Endothelial cell of umbilical vein (primary cell): ENCODE measurements at regions not wholly inside any gene's neighbourhood (a gene's known extent, or its start where the extent isn't known, plus 50 kb on each side); places are given as distances from the start of the nearest gene placed in this dataset.

Experiments used
- BruUV-seq: library from RNA; stranded (reverse); fragments of 400-500 nt; replicated peaks from 2 replicates; lab custom pipeline; 2021; lab: Mats Ljungman, UMichigan
- CTCF ChIA-PET: fragments of 300-600, 350-600 bp; sonication (Branson Sonifier 250); formaldehyde crosslinking; loops from one replicate; lab custom pipeline; 2021; ENCODE audit warnings: antibody characterized with exemption, inconsistent platforms; lab: Charles Lee
- POLR2A ChIA-PET: fragments of 300-600, 350-600 bp; sonication (Branson Sonifier 250); formaldehyde crosslinking; loops from one replicate; lab custom pipeline; 2021; ENCODE audit warnings: antibody characterized with exemption, inconsistent platforms; lab: Charles Lee
- DNase-seq: peaks from one replicate; pipeline ENCODE4 v3.0.0-alpha.2; 2011; ENCODE audit warnings: low read depth, low spot score
- FAIRE-seq: peaks from 2 replicates; lab custom pipeline; 2011; peaks lifted over from hg19 to GRCh38; lab: Jason Lieb, UNC
- H2AFZ ChIP-seq: 2 replicates; pipeline ENCODE4 v1.6.0; 2012; ENCODE audit warnings: low read depth, low read length, control low read depth, inconsistent platforms
- H3K27ac ChIP-seq: 2 replicates; pipeline ENCODE4 v1.5.1; 2011; ENCODE audit warnings: low read depth, mild to moderate bottlenecking, control low read depth, low read length, moderate library complexity; ENCODE audit not compliant: insufficient read depth
- H3K27me3 ChIP-seq, 2 experiments: 2 replicates each; pipeline versions ENCODE4 v1.6.0 to v1.6.1; 2011; ENCODE audit warnings: low read length in 2 of 2, mixed read lengths in 1 of 2; ENCODE audit not compliant: control insufficient read depth in 2 of 2, insufficient read depth in 2 of 2
- H3K36me3 ChIP-seq, 2 experiments: 2 replicates in 1 of 2; 3 replicates in 1 of 2; pipeline ENCODE4 v1.5.1; 2011; ENCODE audit warnings: low read length in 2 of 2, mild to moderate bottlenecking in 1 of 2, moderate library complexity in 1 of 2; ENCODE audit not compliant: control insufficient read depth in 2 of 2, insufficient read depth in 2 of 2; ENCODE audit errors: extremely low read depth in 1 of 2
- H3K4me1 ChIP-seq: 3 replicates; pipeline ENCODE4 v1.5.1; 2011; ENCODE audit warnings: mild to moderate bottlenecking, low read length; ENCODE audit not compliant: control insufficient read depth, insufficient read depth; ENCODE audit errors: extremely low read depth
- H3K4me2 ChIP-seq: 2 replicates; pipeline ENCODE4 v1.6.1; 2011; ENCODE audit warnings: low read length, control low read depth, mixed read lengths; ENCODE audit not compliant: insufficient read depth
- H3K4me3 ChIP-seq, 3 experiments: fragments of 200-600 bp in 1 of 3; sonication (generic), shearing (Covaris generic) in 1 of 3; replicated peaks in 1 of 3; 2 replicates each; pipeline ENCODE4 v1.5.1; 2011 to 2016; ENCODE audit warnings: control low read depth in 3 of 3, low read length in 3 of 3, mild to moderate bottlenecking in 2 of 3, inconsistent platforms in 1 of 3, low read depth in 1 of 3, moderate library complexity in 1 of 3; ENCODE audit not compliant: insufficient read depth in 1 of 3
- H3K79me2 ChIP-seq: 2 replicates; pipeline ENCODE4 v1.6.0; 2012; ENCODE audit warnings: low read length, inconsistent platforms; ENCODE audit not compliant: control insufficient read depth, insufficient read depth
- H3K9ac ChIP-seq: replicated peaks from 2 replicates; pipeline ENCODE3; 2011; ENCODE audit warnings: low read length, control low read depth; ENCODE audit not compliant: insufficient read depth; ENCODE audit errors: extremely low read depth
- H3K9me1 ChIP-seq: replicated peaks from 3 replicates; pipeline ENCODE4 v1.6.0; 2011; ENCODE audit warnings: mild to moderate bottlenecking, low read length; ENCODE audit not compliant: control insufficient read depth, insufficient read depth; ENCODE audit errors: extremely low read depth
- H3K9me3 ChIP-seq: replicated peaks from 2 replicates; pipeline ENCODE4 v1.5.1; 2012; ENCODE audit warnings: low read length, inconsistent platforms; ENCODE audit not compliant: control insufficient read depth, insufficient read depth
- H4K20me1 ChIP-seq: replicated peaks from 2 replicates; pipeline ENCODE3; 2011; ENCODE audit warnings: mild to moderate bottlenecking, low read length; ENCODE audit not compliant: control insufficient read depth, insufficient read depth; ENCODE audit errors: extremely low read depth
- EZH2 ChIP-seq: IDR thresholded peaks from 2 replicates; pipeline ENCODE4 v1.6.1; 2012; ENCODE audit warnings: borderline replicate concordance, low read depth, mild to moderate bottlenecking, moderate library complexity, low read length, inconsistent platforms; ENCODE audit not compliant: severe bottlenecking
- FOS ChIP-seq: IDR thresholded peaks from 2 replicates; pipeline ENCODE4 v1.6.1; 2011; ENCODE audit warnings: mild to moderate bottlenecking, low read length, moderate library complexity, borderline replicate concordance; ENCODE audit not compliant: insufficient read depth
- GATA2 ChIP-seq: IDR thresholded peaks from 2 replicates; pipeline ENCODE4 v1.7.0; 2011; ENCODE audit warnings: low read depth, mild to moderate bottlenecking, moderate library complexity, mixed read lengths, low read length; ENCODE audit not compliant: insufficient read length, insufficient read depth
- JUN ChIP-seq: IDR thresholded peaks from 2 replicates; pipeline ENCODE4 v1.6.1; 2011; ENCODE audit warnings: borderline replicate concordance, low read depth; ENCODE audit not compliant: insufficient read length, insufficient read depth
- MYC ChIP-seq: IDR thresholded peaks from one replicate; pipeline ENCODE4 v1.6.1; 2011; ENCODE audit warnings: mild to moderate bottlenecking, low read depth, low read length
- POLR2A ChIP-seq: IDR thresholded peaks from 2 replicates; pipeline ENCODE4 v1.6.1; 2012; ENCODE audit warnings: low read depth, mild to moderate bottlenecking, control low read depth, low read length
- POLR2AphosphoS5 ChIP-seq: IDR thresholded peaks from 2 replicates; pipeline ENCODE4 v1.6.1; 2012; ENCODE audit warnings: low read depth, mild to moderate bottlenecking, control low read depth, low read length, moderate library complexity; ENCODE audit not compliant: insufficient read depth
- dilution Hi-C: fragments of 300-500 bp; cut with MboI; formaldehyde crosslinking; loops from one replicate; pipeline ENCODE4 v1.15.0; 2019; ENCODE audit warnings: low sequenced_read_pairs; ENCODE audit not compliant: extremely low pct_ligation_motif_present
- intact Hi-C: fragments of 100-400 bp; cut with micrococcal nuclease; formaldehyde crosslinking; loops from one replicate; pipeline ENCODE4 v1.10.0; 2022
- TF ChIP-seq, protein P1 (sequence below), 2 donors: IDR thresholded peaks; 1 replicate in 1 of 2; 2 replicates in 1 of 2; pipeline ENCODE4 v1.5.1; 2011; ENCODE audit warnings: low read length in 2 of 2, mild to moderate bottlenecking in 2 of 2, moderate library complexity in 2 of 2, control low read depth in 1 of 2, inconsistent platforms in 1 of 2, low read depth in 1 of 2; ENCODE audit not compliant: insufficient read depth in 1 of 2; ENCODE audit errors: extremely low read depth in 1 of 2
- TF ChIP-seq, protein P2 (sequence below): IDR thresholded peaks from 2 replicates; pipeline ENCODE4 v1.6.1; 2011; ENCODE audit not compliant: insufficient read depth, insufficient read length

DNA sequence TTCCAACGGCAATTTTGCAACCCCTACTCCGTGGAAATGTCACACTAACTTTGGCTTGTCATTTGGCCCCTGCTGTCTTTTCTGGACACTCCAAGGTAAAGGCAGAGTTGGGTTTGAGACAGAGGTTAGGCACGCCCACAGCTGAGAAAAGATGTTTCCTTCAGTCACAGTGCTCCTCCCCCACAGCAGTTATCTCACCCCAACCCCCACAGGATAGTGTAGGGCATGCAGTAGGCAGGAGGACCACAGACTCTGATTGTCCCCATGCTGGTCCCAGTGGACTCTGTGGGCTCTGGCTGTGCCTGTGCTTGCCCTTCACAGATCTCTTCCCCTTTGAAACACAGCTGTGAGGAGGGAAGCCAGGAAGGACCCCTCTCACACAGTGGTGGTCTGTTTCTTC, 124.0 kb upstream of the CARMIL1 start:
- TF ChIP-seq FOS = no peak
- TF ChIP-seq EZH2 = no peak
- TF ChIP-seq MYC = no peak
- TF ChIP-seq, protein P1, sequence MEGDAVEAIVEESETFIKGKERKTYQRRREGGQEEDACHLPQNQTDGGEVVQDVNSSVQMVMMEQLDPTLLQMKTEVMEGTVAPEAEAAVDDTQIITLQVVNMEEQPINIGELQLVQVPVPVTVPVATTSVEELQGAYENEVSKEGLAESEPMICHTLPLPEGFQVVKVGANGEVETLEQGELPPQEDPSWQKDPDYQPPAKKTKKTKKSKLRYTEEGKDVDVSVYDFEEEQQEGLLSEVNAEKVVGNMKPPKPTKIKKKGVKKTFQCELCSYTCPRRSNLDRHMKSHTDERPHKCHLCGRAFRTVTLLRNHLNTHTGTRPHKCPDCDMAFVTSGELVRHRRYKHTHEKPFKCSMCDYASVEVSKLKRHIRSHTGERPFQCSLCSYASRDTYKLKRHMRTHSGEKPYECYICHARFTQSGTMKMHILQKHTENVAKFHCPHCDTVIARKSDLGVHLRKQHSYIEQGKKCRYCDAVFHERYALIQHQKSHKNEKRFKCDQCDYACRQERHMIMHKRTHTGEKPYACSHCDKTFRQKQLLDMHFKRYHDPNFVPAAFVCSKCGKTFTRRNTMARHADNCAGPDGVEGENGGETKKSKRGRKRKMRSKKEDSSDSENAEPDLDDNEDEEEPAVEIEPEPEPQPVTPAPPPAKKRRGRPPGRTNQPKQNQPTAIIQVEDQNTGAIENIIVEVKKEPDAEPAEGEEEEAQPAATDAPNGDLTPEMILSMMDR (IDR thresholded peaks at IDR 0.05; ENCODE audit: extremely low read depth in 1 of 2, insufficient read depth in 1 of 2, low read depth in 1 of 2, low read length in 2 of 2) = no peak
- no peak for TF ChIP-seq GATA2
- no peak for TF ChIP-seq JUN
- TF ChIP-seq, protein P2, sequence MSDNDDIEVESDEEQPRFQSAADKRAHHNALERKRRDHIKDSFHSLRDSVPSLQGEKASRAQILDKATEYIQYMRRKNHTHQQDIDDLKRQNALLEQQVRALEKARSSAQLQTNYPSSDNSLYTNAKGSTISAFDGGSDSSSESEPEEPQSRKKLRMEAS = no peak
- no peak for TF ChIP-seq POLR2AphosphoS5
- TF ChIP-seq POLR2A = no peak
- no peaks in the 10 kb centered on the region for H3K79me2 ChIP-seq
- no peaks in the 10 kb centered on the region for H3K9me1 ChIP-seq
- no peaks in the 10 kb centered on the region for H3K4me1 ChIP-seq
- no peak overlapping the region for H2AFZ ChIP-seq
- dilution Hi-C loops (no loop called here), intact Hi-C loops (no loop called here)
- FAIRE-seq = no peak
- no peaks in the 10 kb centered on the region for H3K27me3 ChIP-seq
- no peak for DNase-seq
- H3K4me3 ChIP-seq = no peak overlapping the region
- no peak overlapping the region for H3K27ac ChIP-seq
- no peaks in the 10 kb centered on the region for H4K20me1 ChIP-seq
- no peak overlapping the region for H3K9ac ChIP-seq
- H3K9me3 ChIP-seq = no peaks in the 10 kb centered on the region
- no peak overlapping the region for H3K4me2 ChIP-seq
- ChIA-PET CTCF (interaction anchor here (1.5 kb wide), 1 partner anchor 21 kb away, joined by 4 read pairs; no protein-coding TSS in a partner anchor), POLR2A (no interaction called here)
- no peaks in the 10 kb centered on the region for H3K36me3 ChIP-seq
- BruUV-seq = no TSS peak
